HG02759 (cell line): ENCODE measurements at regions not wholly inside any gene's neighbourhood (a gene's known extent, or its start where the extent isn't known, plus 50 kb on each side); places are given as distances from the start of the nearest gene placed in this dataset.
"Not testable (repeated sequence)": the region's sequence is repeated elsewhere in the genome, so short reads cannot be mapped to it uniquely, and the experiment has no call there.

Experiments
- ATAC-seq: cut with Tn5 transposase; IDR thresholded peaks from one replicate; pipeline ENCODE4 v1.9.1; 2021; ENCODE audit warnings: mild to moderate bottlenecking, moderate library complexity; ENCODE audit not compliant: unreplicated experiment

GRCh38 chr3:20422391-20422790 lies 236.4 kb upstream of the SGO1 start:
- no peak for ATAC-seq

GRCh38 chr3:20417388-20418108 lies 231.5 kb upstream of the SGO1 start:
- ATAC-seq = no peak

- no peak for ATAC-seq
These were observed 220.6 kb upstream of the SGO1 start for GRCh38 chr3:20406611-20407011.

- no peak for ATAC-seq
These were observed 219.7 kb upstream of the SGO1 start for GRCh38 chr3:20405744-20406143.

- ATAC-seq = no peak
These were observed 219.2 kb upstream of the SGO1 start for GRCh38 chr3:20405231-20405630.

- no peak for ATAC-seq
These were observed 218.7 kb upstream of the SGO1 start for GRCh38 chr3:20404741-20405100.

- ATAC-seq = no peak
These were observed 218.2 kb upstream of the SGO1 start for GRCh38 chr3:20403986-20404740.

GRCh38 chr3:20401253-20401652 lies 215.2 kb upstream of the SGO1 start:
- ATAC-seq = no peak

GRCh38 chr3:20400686-20401085 lies 214.7 kb upstream of the SGO1 start:
- ATAC-seq = no peak

- no peak for ATAC-seq
These were observed 214.3 kb upstream of the SGO1 start for GRCh38 chr3:20400281-20400680.

GRCh38 chr3:20396335-20396734 lies 210.3 kb upstream of the SGO1 start:
- ATAC-seq = no peak

GRCh38 chr3:20395692-20396091 lies 209.7 kb upstream of the SGO1 start:
- ATAC-seq = no peak

GRCh38 chr3:20394243-20394642 lies 208.2 kb upstream of the SGO1 start:
- no peak for ATAC-seq

GRCh38 chr3:20391644-20392043 lies 205.6 kb upstream of the SGO1 start:
- ATAC-seq = no peak

- ATAC-seq = no peak
These were observed 203.0 kb upstream of the SGO1 start for GRCh38 chr3:20388971-20389370.

GRCh38 chr3:20380295-20380694 lies 194.3 kb upstream of the SGO1 start:
- no peak for ATAC-seq

GRCh38 chr3:20378315-20378714 lies 192.3 kb upstream of the SGO1 start:
- ATAC-seq = no peak

GRCh38 chr3:20376665-20377217 lies 190.7 kb upstream of the SGO1 start:
- ATAC-seq = no peak

- ATAC-seq = no peak
These were observed 189.3 kb upstream of the SGO1 start for GRCh38 chr3:20375302-20375701.

- ATAC-seq = not testable (repeated sequence)
These were observed 184.5 kb upstream of the SGO1 start for GRCh38 chr3:20370273-20371063.

- no peak for ATAC-seq
These were observed 175.0 kb upstream of the SGO1 start for GRCh38 chr3:20361000-20361399.
